Endodermal cell (in vitro differentiated cells): ENCODE measurements at regions not wholly inside any gene's neighbourhood (a gene's known extent, or its start where the extent isn't known, plus 50 kb on each side); places are given as distances from the start of the nearest gene placed in this dataset.

ENCODE experiments used
- DNase-seq: peaks from one replicate; pipeline ENCODE4 v3.0.0-alpha.2; 2017
- H3K27ac ChIP-seq: 2 replicates; pipeline ENCODE4 v1.5.1; 2013; ENCODE audit warnings: mild to moderate bottlenecking, low read depth, low read length, moderate library complexity
- H3K27me3 ChIP-seq: 2 replicates; pipeline ENCODE4 v1.6.1; 2013; ENCODE audit warnings: mild to moderate bottlenecking, low read length, moderate library complexity; ENCODE audit not compliant: insufficient read depth, control insufficient read depth, poor library complexity, severe bottlenecking
- H3K36me3 ChIP-seq: 2 replicates; pipeline ENCODE4 v1.7.0; 2013; ENCODE audit warnings: mild to moderate bottlenecking, low read length, moderate library complexity; ENCODE audit not compliant: control insufficient read depth, insufficient read depth
- H3K4me1 ChIP-seq: one replicate; pipeline ENCODE4 v1.7.0; 2013; ENCODE audit warnings: low read length; ENCODE audit not compliant: control insufficient read depth, insufficient read depth
- H3K4me3 ChIP-seq: 2 replicates; pipeline ENCODE4 v1.5.1; 2013; ENCODE audit warnings: mild to moderate bottlenecking, low read length, moderate library complexity
- H3K9ac ChIP-seq: 2 replicates; pipeline ENCODE4 v1.6.1; 2013; ENCODE audit warnings: mild to moderate bottlenecking, low read length, moderate library complexity; ENCODE audit not compliant: poor library complexity, severe bottlenecking; ENCODE audit errors: extremely low read depth
- H3K9me3 ChIP-seq: 2 replicates; pipeline ENCODE4 v1.6.1; 2013; ENCODE audit warnings: mild to moderate bottlenecking, low read length, moderate library complexity; ENCODE audit not compliant: control insufficient read depth
- H3K27ac Mint-ChIP-seq: 2 replicates; pipeline ENCODE4 v1.8.0; 2020; ENCODE audit warnings: mixed read lengths
- H3K27me3 Mint-ChIP-seq: 2 replicates; pipeline ENCODE4 v1.8.0; 2021; ENCODE audit warnings: mild to moderate bottlenecking, mixed read lengths; ENCODE audit not compliant: insufficient read depth
- H3K36me3 Mint-ChIP-seq: 2 replicates; pipeline ENCODE4 v1.8.0; 2020; ENCODE audit warnings: low read depth, mixed read lengths
- H3K4me1 Mint-ChIP-seq: 2 replicates; pipeline ENCODE4 v1.8.0; 2020; ENCODE audit warnings: mixed read lengths
- H3K4me3 Mint-ChIP-seq: 2 replicates; pipeline ENCODE4 v1.8.0; 2020; ENCODE audit warnings: mild to moderate bottlenecking, moderate library complexity, mixed read lengths
- H3K9me3 Mint-ChIP-seq: 2 replicates; pipeline ENCODE4 v1.8.0; 2020; ENCODE audit warnings: mild to moderate bottlenecking, mixed read lengths
- CTCF ChIP-seq: fragments of 200-600 bp; sonication (generic); conservative IDR thresholded peaks from 2 replicates; pipeline ENCODE4 v1.5.0; 2021; ENCODE audit warnings: antibody characterized with exemption, mild to moderate bottlenecking
- WGBS, 2 experiments: methylation state at CpG; one replicate each; pipeline versions ENCODE4 v1.1.5 to v1.1.7; 2013; ENCODE audit warnings: missing lambda C conversion rate in 2 of 2, mixed read lengths in 1 of 2; ENCODE audit not compliant: insufficient coverage in 1 of 2, insufficient read length in 1 of 2; 5-methylcytosine and 5-hydroxymethylcytosine counted together

GRCh38 chr18:45549290-45549689, 66.0 kb upstream of the SLC14A2 start:
- H3K9me3 Mint-ChIP-seq = no peaks in the 10 kb centered on the region
- peaks cover 3% of the 10 kb centered on the region for H3K4me1 ChIP-seq
- no peaks in the 10 kb centered on the region for H3K27me3 Mint-ChIP-seq
- no peak overlapping the region for H3K4me3 ChIP-seq
- H3K9ac ChIP-seq = no peak overlapping the region
- no peaks in the 10 kb centered on the region for H3K36me3 Mint-ChIP-seq
- no peaks in the 10 kb centered on the region for H3K4me1 Mint-ChIP-seq
- DNase-seq = no peak
- H3K9me3 ChIP-seq = no peaks in the 10 kb centered on the region
- H3K27ac ChIP-seq = no peak overlapping the region
- no peak overlapping the region for H3K4me3 Mint-ChIP-seq
- H3K27ac Mint-ChIP-seq = no peak overlapping the region
- TF ChIP-seq CTCF = no peak
- no peaks in the 10 kb centered on the region for H3K36me3 ChIP-seq
- 60 to 70% methylated on average over 2 to 7 of the region's 7 CpGs for WGBS, 2 experiments
- H3K27me3 ChIP-seq = no peaks in the 10 kb centered on the region

GRCh38 chr18:45551142-45551815, 64.0 kb upstream of the SLC14A2 start:
- H3K4me3 ChIP-seq = no peak overlapping the region
- H3K9me3 ChIP-seq = no peaks in the 10 kb centered on the region
- Mint-ChIP-seq H3K9me3 (no peaks in the 10 kb centered on the region), H3K4me1 (no peaks in the 10 kb centered on the region), H3K27ac (no peak overlapping the region), H3K4me3 (no peak overlapping the region), H3K27me3 (no peaks in the 10 kb centered on the region), H3K36me3 (no peaks in the 10 kb centered on the region)
- DNase-seq = no peak
- H3K4me1 ChIP-seq = peaks cover 3% of the 10 kb centered on the region
- TF ChIP-seq CTCF = no peak
- no peaks in the 10 kb centered on the region for H3K36me3 ChIP-seq
- H3K27ac ChIP-seq = no peak overlapping the region
- 86 to 92% methylated on average over 3 to 6 of the region's 6 CpGs for WGBS, 2 experiments
- H3K9ac ChIP-seq = no peak overlapping the region
- H3K27me3 ChIP-seq = no peaks in the 10 kb centered on the region

GRCh38 chr18:45553723-45554388, 61.4 kb upstream of the SLC14A2 start:
- Histone ChIP-seq H3K9ac (no peak overlapping the region), H3K27me3 (no peaks in the 10 kb centered on the region), H3K4me1 (no peaks in the 10 kb centered on the region), H3K9me3 (no peaks in the 10 kb centered on the region), H3K27ac (no peak overlapping the region), H3K4me3 (no peak overlapping the region), H3K36me3 (no peaks in the 10 kb centered on the region)
- Mint-ChIP-seq H3K27me3 (no peaks in the 10 kb centered on the region), H3K36me3 (no peaks in the 10 kb centered on the region), H3K27ac (no peak overlapping the region), H3K4me1 (no peaks in the 10 kb centered on the region), H3K9me3 (no peaks in the 10 kb centered on the region), H3K4me3 (no peak overlapping the region)
- 85 to 95% methylated on average over 5 to 7 of the region's 7 CpGs for WGBS, 2 experiments
- TF ChIP-seq CTCF = no peak
- no peak for DNase-seq
